ENCODE measurements at regions not wholly inside any gene's neighbourhood (a gene's known extent, or its start where the extent isn't known, plus 50 kb on each side); places are given as distances from the start of the nearest gene placed in this dataset.
"Not testable (repeated sequence)": the region's sequence is repeated elsewhere in the genome, so short reads cannot be mapped to it uniquely, and the experiment has no call there.

GRCh38 chr16:79403534-79403933 is 197.0 kb downstream of the MAF start:
- DNase-seq = no peak

GRCh38 chr16:79402920-79403319 is 197.6 kb downstream of the MAF start:
- DNase-seq = no peak

GRCh38 chr16:79402356-79402755 is 198.2 kb downstream of the MAF start:
- DNase-seq = no peak

- DNase-seq = no peak
These were observed 198.8 kb downstream of the MAF start for GRCh38 chr16:79401782-79402181.

GRCh38 chr16:79401157-79401556 is 199.4 kb downstream of the MAF start:
- DNase-seq = no peak

- no peak for DNase-seq
These were observed 199.9 kb downstream of the MAF start for GRCh38 chr16:79400462-79401149.

GRCh38 chr16:79395591-79395990 is 204.9 kb downstream of the MAF start:
- DNase-seq = no peak

GRCh38 chr16:79394206-79394605 is 206.3 kb downstream of the MAF start:
- DNase-seq = no peak

GRCh38 chr16:79393564-79393963 is 207.0 kb downstream of the MAF start:
- no peak for DNase-seq

GRCh38 chr16:79393127-79393526 is 207.4 kb downstream of the MAF start:
- no peak for DNase-seq

GRCh38 chr16:79392081-79392480 is 208.5 kb downstream of the MAF start:
- no peak for DNase-seq

GRCh38 chr16:79391395-79391794 is 209.1 kb downstream of the MAF start:
- DNase-seq = no peak

GRCh38 chr16:79390481-79391051 is 210.0 kb downstream of the MAF start:
- DNase-seq = no peak

GRCh38 chr16:79388396-79388795 is 212.1 kb downstream of the MAF start:
- DNase-seq = no peak

GRCh38 chr16:79386299-79386698 is 214.2 kb downstream of the MAF start:
- DNase-seq = no peak

GRCh38 chr16:79381603-79382042 is 218.9 kb downstream of the MAF start:
- DNase-seq = no peak

- DNase-seq = no peak
These were observed 219.4 kb downstream of the MAF start for GRCh38 chr16:79380995-79381602.

GRCh38 chr16:79379095-79379494 is 221.4 kb downstream of the MAF start:
- DNase-seq = no peak

- not testable (repeated sequence) for DNase-seq
These were observed 223.5 kb downstream of the MAF start for GRCh38 chr16:79377082-79377481.

GRCh38 chr16:79375351-79375750 is 225.2 kb downstream of the MAF start:
- DNase-seq = no peak

- no peak for DNase-seq
These were observed 227.9 kb downstream of the MAF start for GRCh38 chr16:79372503-79373184.

GRCh38 chr16:79370736-79371135 is 229.8 kb downstream of the MAF start:
- DNase-seq = no peak

- DNase-seq = no peak
These were observed 230.7 kb downstream of the MAF start for GRCh38 chr16:79369796-79370195.

- DNase-seq = no peak
These were observed 232.7 kb downstream of the MAF start for GRCh38 chr16:79367822-79368221.
